Stimulated activated CD8-positive, alpha-beta memory T cell treated with anti-CD3 and anti-CD28 coated beads, Interleukin-4, amount 100 ng/mL, for 24 hours (primary cell): ENCODE measurements at regions not wholly inside any gene's neighbourhood (a gene's known extent, or its start where the extent isn't known, plus 50 kb on each side); places are given as distances from the start of the nearest gene placed in this dataset.
"Not testable (repeated sequence)": the region's sequence is repeated elsewhere in the genome, so short reads cannot be mapped to it uniquely, and the experiment has no call there.

Experiments used
- DNase-seq: peaks from one replicate; pipeline ENCODE4 v3.0.0-alpha.2; 2020; ENCODE audit warnings: low read depth

- DNase-seq = not testable (repeated sequence)
These were observed 435.2 kb downstream of the ZNF479 start for GRCh38 chr7:56697058-56697457.

- DNase-seq = no peak
These were observed 445.9 kb downstream of the ZNF479 start for GRCh38 chr7:56686276-56686859.

GRCh38 chr7:56639173-56639746, 493.0 kb downstream of the ZNF479 start:
- DNase-seq = no peak

- DNase-seq = no peak
These were observed 493.7 kb upstream of the NUPR2 start for GRCh38 chr7:56609852-56610355.

- no peak for DNase-seq
These were observed 488.9 kb upstream of the NUPR2 start for GRCh38 chr7:56605146-56605545.

GRCh38 chr7:56578612-56579011, 462.4 kb upstream of the NUPR2 start:
- DNase-seq = no peak

GRCh38 chr7:56570968-56571367, 454.8 kb upstream of the NUPR2 start:
- no peak for DNase-seq

GRCh38 chr7:56538541-56539429, 422.6 kb upstream of the NUPR2 start:
- DNase-seq = no peak

- no peak for DNase-seq
These were observed 421.7 kb upstream of the NUPR2 start for GRCh38 chr7:56537952-56538351.

GRCh38 chr7:56537477-56537876, 421.3 kb upstream of the NUPR2 start:
- DNase-seq = no peak

- no peak for DNase-seq
These were observed 378.9 kb upstream of the NUPR2 start for GRCh38 chr7:56495165-56495564.

- no peak for DNase-seq
These were observed 377.7 kb upstream of the NUPR2 start for GRCh38 chr7:56493704-56494450.

- DNase-seq = no peak
These were observed 377.0 kb upstream of the NUPR2 start for GRCh38 chr7:56493196-56493595.

- DNase-seq = no peak
These were observed 375.6 kb upstream of the NUPR2 start for GRCh38 chr7:56491636-56492425.

GRCh38 chr7:56483861-56484550, 367.8 kb upstream of the NUPR2 start:
- no peak for DNase-seq

- no peak for DNase-seq
These were observed 366.9 kb upstream of the NUPR2 start for GRCh38 chr7:56483153-56483552.

GRCh38 chr7:56479748-56480147, 363.5 kb upstream of the NUPR2 start:
- no peak for DNase-seq

- no peak for DNase-seq
These were observed 362.9 kb upstream of the NUPR2 start for GRCh38 chr7:56479136-56479535.

GRCh38 chr7:56474271-56474670, 358.1 kb upstream of the NUPR2 start:
- no peak for DNase-seq

- DNase-seq = no peak
These were observed 355.6 kb upstream of the NUPR2 start for GRCh38 chr7:56471811-56472210.
